ENCODE measurements at regions not wholly inside any gene's neighbourhood (a gene's known extent, or its start where the extent isn't known, plus 50 kb on each side); places are given as distances from the start of the nearest gene placed in this dataset.

GRCh38 chr3:14319654-14320182 lies 82.7 kb upstream of the SLC6A6 start:
- no peak for TF ChIP-seq CTCF (IDR thresholded peaks at IDR 0.05; ENCODE audit: poor library complexity)
- no peak for TF ChIP-seq EZH2 (IDR thresholded peaks at IDR 0.05; ENCODE audit: borderline replicate concordance)
- no peak for TF ChIP-seq EZH2phosphoT487 (IDR thresholded peaks at IDR 0.05; ENCODE audit: low read depth, severe bottlenecking, unreplicated experiment)
